SK-N-SH (cell line): ENCODE measurements at regions not wholly inside any gene's neighbourhood (a gene's known extent, or its start where the extent isn't known, plus 50 kb on each side); places are given as distances from the start of the nearest gene placed in this dataset.
"Not testable (repeated sequence)": the region's sequence is repeated elsewhere in the genome, so short reads cannot be mapped to it uniquely, and the experiment has no call there.

Source experiments
- CTCF ChIA-PET: fragments of 300-600, 350-600 bp; formaldehyde crosslinking; extraction: SDS; loops from one replicate; lab custom pipeline; 2021; lab: Yijun Ruan, JAX
- POLR2A ChIA-PET: fragments of 350-600 bp; sonication (Branson Sonifier 250); formaldehyde crosslinking; extraction: SDS; loops from one replicate; lab custom pipeline; 2020; ENCODE audit warnings: antibody characterized with exemption, inconsistent platforms; lab: Yijun Ruan, JAX
- DNase-seq: peaks from one replicate; pipeline ENCODE4 v3.0.0; 2012
- H2AFZ ChIP-seq: fragments of 200-600 bp; sonication (generic); 2 replicates; pipeline ENCODE4 v1.8.1; 2016; ENCODE audit warnings: antibody characterized with exemption, mild to moderate bottlenecking, low read depth
- H3F3A ChIP-seq: fragments of 200-600 bp; sonication (generic); replicated peaks from 2 replicates; pipeline ENCODE3; 2016; ENCODE audit warnings: antibody characterized with exemption, mild to moderate bottlenecking; ENCODE audit not compliant: insufficient read depth
- H3K27ac ChIP-seq, 2 experiments: fragments of 200-500 bp in 1 of 2; fragments of 200-600 bp in 1 of 2; sonication (Bioruptor generic) in 1 of 2; sonication (generic), shearing (Covaris generic) in 1 of 2; 2 replicates each; pipeline versions ENCODE4 v1.5.1 to v1.6.1; 2014 to 2016; ENCODE audit warnings: low read depth in 2 of 2, inconsistent platforms in 1 of 2, low read length in 1 of 2, mild to moderate bottlenecking in 1 of 2, mixed read lengths in 1 of 2
- H3K27me3 ChIP-seq: fragments of 200-600 bp; sonication (generic), shearing (Covaris generic); 2 replicates; pipeline ENCODE4 v1.6.1; 2016; ENCODE audit warnings: mixed run types; ENCODE audit not compliant: insufficient read depth
- H3K36me3 ChIP-seq, 2 experiments: fragments of 200-500 bp in 1 of 2; fragments of 200-600 bp in 1 of 2; sonication (Bioruptor generic) in 1 of 2; sonication (generic) in 1 of 2; replicated peaks in 1 of 2; 2 replicates each; pipeline versions ENCODE3 to v1.5.1; 2014 to 2016; ENCODE audit warnings: low read length in 1 of 2, mild to moderate bottlenecking in 1 of 2; ENCODE audit not compliant: insufficient read depth in 2 of 2, control insufficient read depth in 1 of 2
- H3K4me1 ChIP-seq, 2 experiments: fragments of 200-500 bp in 1 of 2; fragments of 200-600 bp in 1 of 2; sonication (Bioruptor generic) in 1 of 2; sonication (generic), shearing (Covaris generic) in 1 of 2; 2 replicates each; pipeline versions ENCODE4 v1.5.1 to v1.6.1; 2014 to 2016; ENCODE audit warnings: low read depth in 1 of 2, low read length in 1 of 2, mixed run types in 1 of 2; ENCODE audit not compliant: insufficient read depth in 2 of 2, control insufficient read depth in 1 of 2
- H3K4me2 ChIP-seq: fragments of 200-600 bp; sonication (generic), shearing (Covaris generic); 2 replicates; pipeline ENCODE4 v1.6.1; 2017; ENCODE audit warnings: mixed run types
- H3K4me3 ChIP-seq, 2 experiments: fragments of 200-500 bp in 1 of 2; fragments of 200-600 bp in 1 of 2; sonication (Bioruptor generic) in 1 of 2; sonication (generic), shearing (Covaris generic) in 1 of 2; 2 replicates each; pipeline versions ENCODE4 v1.5.1 to v1.8.1; 2014 to 2016; ENCODE audit warnings: low read depth in 2 of 2, inconsistent platforms in 1 of 2, low read length in 1 of 2, mild to moderate bottlenecking in 1 of 2, mixed read lengths in 1 of 2, moderate library complexity in 1 of 2
- H3K79me2 ChIP-seq: fragments of 200-600 bp; sonication (generic); 2 replicates; pipeline ENCODE4 v1.8.1; 2017; ENCODE audit warnings: mild to moderate bottlenecking; ENCODE audit not compliant: insufficient read depth
- H3K9ac ChIP-seq: fragments of 200-600 bp; sonication (generic); 2 replicates; pipeline ENCODE4 v1.6.1; 2017; ENCODE audit warnings: mixed run types
- H3K9me2 ChIP-seq: fragments of 200-600 bp; sonication (generic); 2 replicates; pipeline ENCODE4 v1.6.1; 2017; ENCODE audit warnings: mixed run types
- H3K9me3 ChIP-seq: fragments of 200-600 bp; sonication (generic); 2 replicates; pipeline ENCODE4 v1.6.1; 2017; ENCODE audit warnings: mixed run types, mild to moderate bottlenecking, moderate library complexity
- H4K20me1 ChIP-seq: fragments of 200-600 bp; sonication (generic); 2 replicates; pipeline ENCODE4 v1.6.1; 2017; ENCODE audit warnings: mild to moderate bottlenecking, mixed run types; ENCODE audit not compliant: insufficient read depth
- CTCF ChIP-seq: fragments of 200-600 bp; sonication (generic); IDR thresholded peaks from 2 replicates; pipeline ENCODE4 v1.6.1; 2017; ENCODE audit warnings: antibody characterized with exemption, mild to moderate bottlenecking, moderate library complexity
- EP300 ChIP-seq, 2 experiments: IDR thresholded peaks; 2 replicates each; pipeline versions ENCODE4 v1.4.0 to v1.6.1; 2012; ENCODE audit warnings: borderline replicate concordance in 1 of 2, low read depth in 1 of 2, low read length in 1 of 2
- FOSL2 ChIP-seq: IDR thresholded peaks from 2 replicates; pipeline ENCODE4 v1.4.0; 2012; ENCODE audit warnings: low read depth, mild to moderate bottlenecking, moderate library complexity, borderline replicate concordance
- MAX ChIP-seq: IDR thresholded peaks from 2 replicates; pipeline ENCODE4 v1.4.0; 2012; ENCODE audit warnings: low read depth
- PBX3 ChIP-seq: IDR thresholded peaks from 2 replicates; pipeline ENCODE4; 2012
- SIN3A ChIP-seq: IDR thresholded peaks from 2 replicates; pipeline ENCODE4 v1.6.1; 2012; ENCODE audit warnings: low read depth, mild to moderate bottlenecking, low read length, moderate library complexity, borderline replicate concordance
- USF1 ChIP-seq: IDR thresholded peaks from 2 replicates; pipeline ENCODE4 v1.4.0; 2012; ENCODE audit warnings: low read depth, borderline replicate concordance
- WGBS: methylation state at CpG from one replicate; pipeline ENCODE4 v1.1.6; 2017; ENCODE audit warnings: low lambda C conversion rate; 5-methylcytosine and 5-hydroxymethylcytosine counted together

GRCh38 chr2:205864491-205864890 lies 182.2 kb downstream of the NRP2 start:
- Histone ChIP-seq H3K36me3 (no peaks in the 10 kb centered on the region), H2AFZ (no peak overlapping the region), H3K4me1 (peaks cover 0 to 14% of the 10 kb centered on the region in 2 experiments; a peak in 1 of 4 replicates), H3K9ac (no peak overlapping the region), H3K9me2 (no peaks in the 10 kb centered on the region), H3K79me2 (no peaks in the 10 kb centered on the region), H3K4me2 (no peak overlapping the region), H3K4me3 (no peak overlapping the region), H3K27ac (no peak overlapping the region), H3K9me3 (no peaks in the 10 kb centered on the region), H3K27me3 (no peaks in the 10 kb centered on the region; the same call in 1 of the 2 replicates), H4K20me1 (no peaks in the 10 kb centered on the region), H3F3A (no peaks in the 10 kb centered on the region)
- CTCF ChIA-PET: interaction anchor here (0.7 to 1.6 kb wide), 4 partner anchors 12 to 144 kb away, joined by 3 to 5 read pairs (median 4); no protein-coding TSS in a partner anchor
- POLR2A ChIA-PET: no interaction called here
- DNase-seq: no peak
- 60% methylated on average over 1 of the region's 1 CpG for WGBS
- TF ChIP-seq PBX3 (no peak), USF1 (no peak), FOSL2 (no peak), SIN3A (no peak), MAX (no peak), CTCF (no peak), EP300 (IDR thresholded peaks at IDR 0.05; ENCODE audit: borderline replicate concordance in 1 of 2, low read depth in 1 of 2, low read length in 1 of 2) (no peak)

- H3K9me2 ChIP-seq, H3F3A ChIP-seq, H3K27me3 ChIP-seq, H3K4me2 ChIP-seq, H3K79me2 ChIP-seq, H4K20me1 ChIP-seq, H2AFZ ChIP-seq, DNase-seq, H3K9ac ChIP-seq, H3K27ac ChIP-seq, H3K36me3 ChIP-seq, H3K9me3 ChIP-seq, CTCF ChIA-PET, POLR2A ChIA-PET, H3K4me3 ChIP-seq: not testable (repeated sequence)
- peaks cover 0 to 14% of the 10 kb centered on the region in 2 experiments; a peak in 1 of 4 replicates for H3K4me1 ChIP-seq
- 86% methylated on average over 4 of the region's 4 CpGs for WGBS
These were observed 180.5 kb downstream of the NRP2 start for GRCh38 chr2:205862761-205863160.
